Pancreas (tissue), 10 donors: ENCODE measurements at regions not wholly inside any gene's neighbourhood (a gene's known extent, or its start where the extent isn't known, plus 50 kb on each side); places are given as distances from the start of the nearest gene placed in this dataset.

ENCODE experiments used
- ATAC-seq, 4 donors: fragments of 200-7000 bp; cut with Tn5 transposase; one replicate each; pipeline versions ENCODE4 v1.8.0 to v1.9.1; 2020; ENCODE audit warnings: mild to moderate bottlenecking in 4 of 4, moderate library complexity in 4 of 4
- DNase-seq, 6 donors: peaks; one replicate each; pipeline ENCODE4 v3.0.0-alpha.2; 2020
- FAIRE-seq: peaks from 2 replicates; lab custom pipeline; 2012; peaks lifted over from hg19 to GRCh38; lab: Jason Lieb, UNC
- H3K27ac ChIP-seq, 4 donors: fragments of 200-600 bp; sonication (generic); 1 replicate in 3 of 4; 2 replicates in 1 of 4; pipeline versions ENCODE4 v1.5.0 to v1.8.0; 2020
- H3K27me3 ChIP-seq, 4 donors: fragments of 200-600 bp; one replicate each; pipeline ENCODE4 v1.8.0; 2021
- H3K36me3 ChIP-seq, 3 donors: fragments of 200-600 bp; sonication (generic) in 1 of 3; one replicate each; pipeline versions ENCODE4 v1.5.0 to v1.8.0; 2020 to 2021
- H3K4me1 ChIP-seq, 3 donors: fragments of 200-600 bp; one replicate each; pipeline ENCODE4 v1.8.0; 2021
- H3K4me3 ChIP-seq, 4 donors: fragments of 200-600 bp; sonication (generic) in 2 of 4; one replicate each; pipeline versions ENCODE4 v1.5.0 to v1.8.0; 2020 to 2021
- H3K9me3 ChIP-seq, 4 donors: fragments of 200-600 bp; one replicate each; pipeline ENCODE4 v1.8.0; 2021
- WGBS, 2 donors: extraction: QIAGEN DNeasy Blood & Tissue Kit; methylation state at CpG; one replicate each; pipeline ENCODE4 v1.1.7; 2013; 5-methylcytosine and 5-hydroxymethylcytosine counted together
- intact Hi-C, 3 donors: fragments of 100-400 bp; cut with DNase I; formaldehyde crosslinking; loops; one replicate each; pipeline versions ENCODE4 v1.11.1 to v1.14.2; 2022
- TF ChIP-seq, protein P1 (sequence below), 4 donors: fragments of 200-600 bp; sonication (generic) in 3 of 4; IDR thresholded peaks; one replicate each; pipeline versions ENCODE4 v1.5.0 to v1.8.0; 2021; ENCODE audit warnings: antibody characterized with exemption in 4 of 4
- donor health status: healthy with polysubstance abuse.
- donor health status: DM: no; HTN: no; CAD: no; lungs with moderate emphysema.
- donor health status: DM: no; HTN: no; CAD: no.
- donor health status: control.
- donor health status: control.
- donor health status: Bipolar disorder and iron deficiency.
- donor health status: DM: yes; HTN: yes; CAD: no.
- donor health status: DM: no; HTN: no; CAD: no.
- donor health status: DM: no; HTN: no; CAD: no.
- donor health status: DM: yes; HTN: yes; CAD: no.

DNA sequence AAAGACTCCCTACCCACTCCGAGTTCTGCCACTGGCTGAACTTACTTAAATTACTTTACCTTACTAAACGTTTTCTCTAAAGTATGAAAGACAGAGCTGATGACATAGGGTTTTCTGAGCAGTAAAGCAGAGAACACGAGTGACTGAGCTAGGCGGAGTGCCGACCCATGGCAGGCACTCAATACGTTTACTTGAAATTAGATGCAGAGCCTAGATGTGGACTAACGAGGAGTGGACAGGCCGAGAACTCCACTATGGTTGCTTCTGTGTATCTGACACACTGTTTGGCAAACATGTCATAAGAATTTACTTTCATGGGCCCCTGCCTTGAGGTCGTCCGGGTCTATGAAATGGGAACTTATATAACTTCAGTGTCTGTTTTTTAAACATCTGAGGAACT is 471.0 kb downstream of the STK39 start:
- FAIRE-seq (no peak), DNase-seq (no peak), ATAC-seq (no peak)
- Histone ChIP-seq H3K4me3 (no peak overlapping the region), H3K36me3 (no peaks in the 10 kb centered on the region), H3K27me3 (no peaks in the 10 kb centered on the region), H3K9me3 (no peaks in the 10 kb centered on the region), H3K4me1 (no peaks in the 10 kb centered on the region), H3K27ac (no peak overlapping the region)
- TF ChIP-seq, protein P1, sequence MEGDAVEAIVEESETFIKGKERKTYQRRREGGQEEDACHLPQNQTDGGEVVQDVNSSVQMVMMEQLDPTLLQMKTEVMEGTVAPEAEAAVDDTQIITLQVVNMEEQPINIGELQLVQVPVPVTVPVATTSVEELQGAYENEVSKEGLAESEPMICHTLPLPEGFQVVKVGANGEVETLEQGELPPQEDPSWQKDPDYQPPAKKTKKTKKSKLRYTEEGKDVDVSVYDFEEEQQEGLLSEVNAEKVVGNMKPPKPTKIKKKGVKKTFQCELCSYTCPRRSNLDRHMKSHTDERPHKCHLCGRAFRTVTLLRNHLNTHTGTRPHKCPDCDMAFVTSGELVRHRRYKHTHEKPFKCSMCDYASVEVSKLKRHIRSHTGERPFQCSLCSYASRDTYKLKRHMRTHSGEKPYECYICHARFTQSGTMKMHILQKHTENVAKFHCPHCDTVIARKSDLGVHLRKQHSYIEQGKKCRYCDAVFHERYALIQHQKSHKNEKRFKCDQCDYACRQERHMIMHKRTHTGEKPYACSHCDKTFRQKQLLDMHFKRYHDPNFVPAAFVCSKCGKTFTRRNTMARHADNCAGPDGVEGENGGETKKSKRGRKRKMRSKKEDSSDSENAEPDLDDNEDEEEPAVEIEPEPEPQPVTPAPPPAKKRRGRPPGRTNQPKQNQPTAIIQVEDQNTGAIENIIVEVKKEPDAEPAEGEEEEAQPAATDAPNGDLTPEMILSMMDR (IDR thresholded peaks at IDR 0.05): no peak
- intact Hi-C loops: no loop called here
- 78 to 80% methylated on average over 10 of the region's 10 CpGs for WGBS, 2 donors

DNA sequence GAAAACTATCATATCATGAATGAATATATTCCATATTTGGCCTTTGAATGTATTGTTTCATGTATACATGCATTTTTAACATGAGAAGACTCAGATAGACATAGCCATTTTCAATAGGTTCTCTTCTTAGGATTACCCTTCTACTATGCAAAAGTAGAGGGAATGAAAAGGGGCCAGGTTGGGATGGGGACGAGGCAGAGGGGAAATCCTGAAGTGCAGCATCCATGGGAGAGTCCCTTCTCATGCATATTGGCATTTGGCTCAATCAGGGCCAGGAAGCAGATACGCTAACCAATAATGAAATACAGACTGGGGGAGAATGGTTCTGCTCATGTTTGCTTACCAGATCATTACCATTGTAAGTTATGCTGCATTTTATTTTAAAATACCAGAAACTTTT is 475.8 kb downstream of the STK39 start:
- no peaks in the 10 kb centered on the region for H3K4me1 ChIP-seq
- no peak overlapping the region for H3K27ac ChIP-seq
- H3K4me3 ChIP-seq: no peak overlapping the region
- TF ChIP-seq, protein P1 (IDR thresholded peaks at IDR 0.05): no peak
- DNase-seq (no peak), ATAC-seq (no peak), FAIRE-seq (no peak)
- H3K36me3 ChIP-seq: no peaks in the 10 kb centered on the region
- 84 to 94% methylated on average over 2 of the region's 2 CpGs for WGBS, 2 donors
- H3K9me3 ChIP-seq: no peaks in the 10 kb centered on the region
- intact Hi-C loops: no loop called here
- H3K27me3 ChIP-seq: no peaks in the 10 kb centered on the region

- Histone ChIP-seq H3K9me3 (no peaks in the 10 kb centered on the region), H3K4me1 (no peaks in the 10 kb centered on the region), H3K27ac (no peak overlapping the region), H3K4me3 (no peak overlapping the region), H3K36me3 (no peaks in the 10 kb centered on the region), H3K27me3 (no peaks in the 10 kb centered on the region)
- FAIRE-seq (no peak), DNase-seq (no peak), ATAC-seq (no peak)
- TF ChIP-seq, protein P1 (IDR thresholded peaks at IDR 0.05): no peak
- WGBS, 2 donors: 92 to 94% methylated on average over 1 of the region's 1 CpG
- intact Hi-C loops: no loop called here
Measured at GRCh38 chr2:167769020-167769419, 478.4 kb downstream of the STK39 start.

DNA sequence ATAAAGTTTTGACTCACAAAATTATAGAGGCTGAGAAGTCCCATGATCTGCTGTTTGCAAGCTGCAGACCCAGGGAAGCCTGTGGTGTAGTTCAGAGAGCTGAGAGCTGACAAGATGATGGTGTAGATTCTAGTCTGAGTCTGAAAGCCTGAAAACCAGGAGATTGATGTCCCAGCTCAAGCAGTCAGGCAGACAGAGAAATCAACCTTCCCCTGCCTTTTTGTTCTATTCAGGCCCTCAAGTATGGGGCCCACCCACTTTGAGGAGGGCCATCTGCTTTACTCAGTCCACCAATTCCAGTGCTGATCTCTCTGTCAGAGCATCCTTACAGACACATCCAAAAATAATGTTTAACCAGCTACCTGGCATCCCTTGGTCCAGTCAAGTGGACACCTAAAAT is 479.6 kb downstream of the STK39 start:
- Histone ChIP-seq H3K4me3 (no peak overlapping the region), H3K27ac (no peak overlapping the region), H3K27me3 (no peaks in the 10 kb centered on the region), H3K36me3 (no peaks in the 10 kb centered on the region), H3K4me1 (peaks cover 0 to 3% (median 2%) of the 10 kb centered on the region in 3 donors), H3K9me3 (no peaks in the 10 kb centered on the region)
- DNase-seq (no peak), FAIRE-seq (no peak), ATAC-seq (no peak)
- intact Hi-C loops: no loop called here
- TF ChIP-seq, protein P1 (IDR thresholded peaks at IDR 0.05): no peak

- FAIRE-seq (no peak), ATAC-seq (no peak), DNase-seq (no peak)
- Histone ChIP-seq H3K27ac (no peak overlapping the region), H3K9me3 (no peaks in the 10 kb centered on the region), H3K36me3 (no peaks in the 10 kb centered on the region), H3K4me3 (no peak overlapping the region), H3K27me3 (no peaks in the 10 kb centered on the region), H3K4me1 (peaks cover 9 to 14% (median 11%) of the 10 kb centered on the region in 3 donors)
- intact Hi-C loops: no loop called here
- WGBS, 2 donors: 92 to 94% methylated on average over 9 of the region's 9 CpGs
- TF ChIP-seq, protein P1 (IDR thresholded peaks at IDR 0.05): no peak
Measured at GRCh38 chr2:167764772-167765341, 482.5 kb downstream of the STK39 start.
